Urothelium cell line (cell line): ENCODE measurements at regions not wholly inside any gene's neighbourhood (a gene's known extent, or its start where the extent isn't known, plus 50 kb on each side); places are given as distances from the start of the nearest gene placed in this dataset.

Experiments
- DNase-seq: peaks from one replicate; pipeline ENCODE4 v3.0.0; 2011; ENCODE audit warnings: low spot score, mixed read lengths
- FAIRE-seq: peaks from 2 replicates; lab custom pipeline; 2011; peaks lifted over from hg19 to GRCh38; lab: Jason Lieb, UNC

DNA sequence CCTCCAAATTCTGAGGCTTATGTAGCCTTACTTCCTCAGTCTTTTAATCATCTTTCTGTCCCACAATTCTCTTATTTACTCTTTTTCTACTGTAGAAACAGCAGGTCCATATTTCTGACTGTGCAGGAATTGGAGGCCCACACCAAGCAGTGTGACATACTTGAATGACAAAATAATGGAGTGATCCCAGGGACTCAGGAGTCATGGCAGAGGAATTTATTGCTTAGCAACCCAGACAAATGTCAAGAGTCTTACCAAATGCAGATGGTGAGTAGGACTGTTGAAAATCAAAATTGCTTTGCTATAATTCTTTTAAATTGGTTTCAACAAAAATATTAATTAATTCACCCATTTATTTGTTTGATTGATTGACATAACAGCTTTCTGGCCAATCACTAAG, 59.9 kb downstream of the HTR1B start:
- no peak for FAIRE-seq
- DNase-seq, result peak; percentile 1

DNA sequence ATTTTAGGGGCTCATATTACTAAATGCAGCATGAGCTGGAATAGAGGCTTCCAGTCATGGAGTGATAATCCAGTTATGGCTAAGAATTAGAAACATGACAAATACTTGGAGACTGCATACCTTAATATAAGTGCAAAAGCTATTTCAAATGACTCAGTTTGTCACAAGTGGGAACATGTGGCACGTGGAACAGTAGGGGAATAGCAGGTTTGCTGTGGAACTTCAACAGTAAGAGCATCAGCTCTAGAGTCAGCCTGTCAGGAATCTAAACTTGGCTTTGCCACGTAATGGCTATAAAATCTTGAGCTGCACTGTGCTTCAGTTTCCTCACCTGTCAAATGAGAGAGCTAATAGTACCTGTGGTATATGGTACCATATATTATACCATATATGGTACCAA, 62.1 kb downstream of the HTR1B start:
- DNase-seq (no peak), FAIRE-seq (no peak)

DNA sequence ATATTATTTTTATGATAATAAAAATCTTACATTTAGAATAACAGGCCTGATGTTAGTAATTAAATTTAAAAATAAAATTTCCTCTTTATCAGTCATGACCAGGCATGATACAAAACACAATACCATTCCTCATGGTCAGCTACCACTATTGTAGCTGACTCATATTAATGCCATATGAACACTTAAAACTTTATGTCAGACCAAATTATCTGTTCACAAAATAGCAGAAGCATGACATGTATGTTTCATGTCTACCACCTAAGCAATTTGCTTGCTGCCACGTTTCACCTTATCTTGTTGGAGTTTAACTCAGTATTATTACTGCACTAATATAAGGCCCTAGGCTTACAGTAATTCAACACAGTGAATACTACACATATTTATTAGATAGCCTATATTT, 65.7 kb downstream of the HTR1B start:
- FAIRE-seq (no peak), DNase-seq (no peak)

DNA sequence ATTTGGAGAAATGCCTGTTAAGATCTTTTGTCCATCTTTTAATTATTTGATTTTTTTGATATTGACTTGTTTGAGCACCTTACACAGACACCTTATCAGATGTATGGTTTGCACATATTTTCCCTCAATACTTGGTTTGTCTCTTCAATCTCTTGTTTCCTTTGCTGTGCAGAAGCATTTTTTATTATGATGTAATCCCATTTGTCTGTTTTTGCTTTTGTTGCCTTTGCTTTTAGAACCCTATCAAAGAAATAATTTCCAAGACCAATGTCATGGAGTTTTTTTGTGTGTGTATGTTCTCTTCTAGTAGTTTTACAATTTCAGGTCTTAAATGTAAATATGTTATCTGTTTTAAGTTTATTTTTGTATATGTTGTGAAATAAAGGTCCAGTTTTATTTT, 73.9 kb downstream of the HTR1B start:
- no peak for DNase-seq
- no peak for FAIRE-seq

DNA sequence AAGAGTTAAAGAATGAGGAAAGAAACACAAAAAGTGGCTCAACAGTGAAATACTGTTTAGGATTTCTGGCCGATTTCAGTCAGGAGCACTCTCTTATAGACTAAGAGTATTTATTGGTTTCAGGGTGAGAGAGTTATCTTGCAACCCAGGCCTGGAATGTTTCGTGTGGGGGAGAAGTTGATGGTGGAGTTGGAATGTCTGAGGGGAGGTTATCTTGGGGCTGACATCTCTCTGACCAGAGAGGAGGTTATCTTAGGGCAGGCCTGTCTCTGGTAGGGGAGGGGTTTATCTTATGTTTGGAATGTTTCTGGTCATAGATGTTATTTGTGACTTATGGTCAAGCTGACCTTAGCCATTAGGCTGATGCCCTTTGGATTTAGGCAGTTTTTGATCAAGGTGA, 80.3 kb downstream of the HTR1B start:
- FAIRE-seq (no peak), DNase-seq (no peak)

DNA sequence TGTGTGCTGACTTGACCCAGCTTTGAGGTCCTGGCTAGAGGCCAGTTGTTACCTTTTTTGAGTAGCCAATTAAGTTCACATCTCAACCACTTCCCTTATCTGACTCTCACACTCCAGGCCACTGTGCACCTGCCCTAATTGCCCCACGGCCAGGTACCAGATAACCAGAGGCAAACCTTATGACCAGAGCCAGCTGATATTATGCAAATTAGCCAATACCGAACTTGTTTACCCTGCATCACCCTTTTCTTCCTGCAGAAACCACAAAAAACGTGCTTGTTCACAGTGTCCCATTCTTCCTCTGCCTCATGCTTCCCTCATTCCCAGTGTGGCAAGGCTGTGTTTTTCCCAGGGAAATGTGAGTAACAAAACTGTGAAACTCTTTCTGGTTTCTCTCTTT, 89.3 kb downstream of the HTR1B start:
- DNase-seq, result no peak
- no peak for FAIRE-seq

DNA sequence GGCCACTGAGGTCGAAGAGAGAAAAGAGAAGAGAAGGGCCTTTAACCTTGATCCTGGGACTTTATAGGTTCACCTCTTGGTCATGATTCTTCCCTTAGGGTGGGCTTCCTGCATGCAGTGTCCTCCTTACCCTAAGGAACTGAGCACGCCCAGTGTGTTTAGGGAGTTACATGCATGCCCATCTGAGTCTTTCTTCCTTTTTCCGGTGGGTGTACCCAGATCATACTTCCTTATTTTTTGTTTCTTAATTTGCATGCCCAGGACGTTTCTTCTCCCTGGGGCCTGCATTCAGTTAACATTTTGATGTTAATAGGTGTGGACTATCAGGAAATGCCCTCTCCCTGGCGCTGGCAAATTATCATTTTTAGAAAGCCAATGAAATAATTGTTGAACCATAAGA, 91.5 kb downstream of the HTR1B start:
- FAIRE-seq, result no peak

DNA sequence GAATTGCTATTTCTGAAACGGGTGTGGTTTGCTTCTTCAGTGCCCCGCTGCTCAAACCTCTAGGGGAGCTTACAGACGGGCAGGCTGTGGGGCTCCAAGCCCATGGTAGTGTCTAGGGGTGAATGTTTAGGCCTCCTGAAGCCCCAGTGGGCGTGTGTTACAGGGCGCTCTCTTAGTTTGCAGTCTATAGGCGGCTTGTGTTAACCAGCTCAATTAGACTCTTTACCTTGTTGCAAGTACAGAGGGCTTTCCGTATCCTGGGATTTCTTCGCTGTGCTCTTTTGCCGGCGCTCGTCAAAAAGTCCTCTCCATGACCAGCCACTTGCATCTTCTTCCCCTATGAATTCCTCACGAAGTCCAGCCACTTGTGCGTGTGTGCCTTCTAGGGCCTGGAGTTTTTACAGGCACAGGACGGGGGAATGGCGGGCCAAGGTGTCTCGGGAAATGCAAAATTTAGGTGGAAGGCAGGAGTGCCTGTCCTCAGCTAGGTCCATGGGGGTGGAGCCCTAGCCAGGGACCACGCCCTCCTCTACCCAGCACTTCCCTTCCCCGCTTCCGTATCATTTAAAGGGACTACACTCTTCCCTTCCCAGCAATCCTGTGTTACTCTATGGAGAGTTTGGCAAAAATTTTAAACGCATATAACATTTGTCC, 94.5 kb downstream of the HTR1B start:
- DNase-seq, result no peak

More for the DNA sequence above, 91.5 kb downstream of the HTR1B start:
- no peak for DNase-seq

DNA sequence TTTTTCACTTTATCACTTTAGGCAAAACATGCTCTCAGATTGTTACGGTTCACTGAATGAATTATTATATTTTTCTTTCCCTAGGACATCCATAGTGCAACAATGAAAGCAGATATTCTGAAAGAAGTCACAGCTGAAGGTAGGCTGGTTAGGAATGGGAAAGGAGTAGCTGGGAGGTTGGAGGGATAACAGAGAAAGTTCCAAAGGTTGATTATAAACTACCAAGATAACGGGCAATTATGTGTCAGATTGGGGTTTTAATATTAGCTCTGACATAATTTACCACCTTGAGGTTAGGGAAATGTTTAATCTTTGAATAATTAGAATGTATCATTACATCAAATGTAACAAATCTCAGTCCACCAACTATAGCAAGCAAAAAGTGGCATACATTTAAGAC, 96.5 kb downstream of the HTR1B start:
- FAIRE-seq, result no peak
- DNase-seq, result no peak

More for the DNA sequence above, 94.5 kb downstream of the HTR1B start:
- FAIRE-seq, result no peak

DNA sequence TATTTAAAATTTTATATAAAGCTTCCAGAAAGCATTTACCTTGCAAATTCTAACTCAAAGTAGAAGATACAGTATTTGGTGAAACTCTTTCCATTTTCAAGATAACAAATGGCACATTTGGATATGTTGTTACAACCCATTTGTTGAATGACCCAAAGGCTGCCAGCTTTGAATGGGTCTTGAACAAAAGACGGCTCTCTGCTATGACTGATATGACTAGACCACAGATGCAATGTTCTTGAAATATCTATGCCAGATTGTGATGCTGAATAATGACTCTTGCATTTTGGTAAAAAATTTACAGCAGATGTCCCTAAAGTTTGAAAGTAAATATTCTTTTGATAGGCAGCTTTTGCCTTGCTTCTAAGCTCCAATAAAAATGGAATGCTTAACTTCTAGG, 99.6 kb downstream of the HTR1B start:
- no peak for DNase-seq
- no peak for FAIRE-seq

DNA sequence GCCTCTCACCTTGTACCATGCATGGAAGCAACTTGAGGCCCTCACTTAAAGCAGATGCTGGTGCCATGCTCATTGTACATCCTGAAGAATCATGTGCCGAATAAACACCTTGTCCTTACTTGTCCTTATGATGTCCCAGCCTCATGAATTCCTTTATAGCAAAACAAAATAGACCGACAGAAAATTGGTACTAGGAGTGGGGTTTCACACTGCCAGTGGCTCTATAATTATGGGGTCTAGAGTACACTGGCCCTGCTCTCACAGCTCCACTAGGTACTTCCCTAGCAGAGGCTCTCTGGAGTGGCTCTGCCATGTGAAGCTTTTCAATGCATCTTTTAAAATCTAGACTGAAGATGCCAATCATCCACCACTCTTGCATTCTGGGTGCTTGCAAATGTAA, 101.2 kb downstream of the HTR1B start:
- no peak for DNase-seq
- no peak for FAIRE-seq

DNA sequence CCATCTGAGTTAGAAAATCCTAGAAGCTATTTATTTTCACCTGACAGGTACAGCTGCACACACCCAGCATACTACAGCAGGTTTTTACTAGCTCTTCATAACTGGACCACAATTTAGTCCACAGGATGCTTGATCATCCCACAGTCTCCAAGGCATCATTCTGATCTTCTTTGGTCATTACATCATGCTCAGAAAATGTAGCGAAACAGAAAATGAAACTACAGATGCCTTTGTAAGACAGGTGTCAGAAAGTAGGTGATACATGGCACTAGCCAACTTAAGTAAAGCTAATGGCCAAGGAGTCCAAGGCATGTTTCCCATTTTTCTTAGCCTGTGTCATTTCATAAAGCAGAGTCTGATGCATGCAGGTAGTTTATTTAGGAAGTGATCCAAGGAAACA, 102.3 kb downstream of the HTR1B start:
- FAIRE-seq, result no peak
- no peak for DNase-seq

DNA sequence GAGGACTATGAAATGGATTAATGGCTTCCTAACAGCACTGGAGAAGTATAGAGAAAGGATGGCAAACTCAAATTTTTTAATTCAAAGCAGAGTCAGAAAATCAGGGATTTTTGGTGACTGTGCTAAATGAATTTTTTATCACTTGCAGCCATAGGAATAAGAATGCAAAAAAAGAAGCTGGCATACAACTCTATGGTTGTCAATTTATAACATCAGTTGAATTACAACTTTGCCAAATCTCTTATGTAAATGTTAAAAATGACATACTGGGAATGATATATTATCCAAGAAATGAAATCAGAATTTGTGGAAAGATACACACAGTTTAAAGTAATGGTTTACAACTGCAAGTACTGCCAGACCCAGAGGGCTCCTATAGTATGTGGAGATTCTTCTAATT, 106.5 kb downstream of the HTR1B start:
- DNase-seq (no peak), FAIRE-seq (no peak)

DNA sequence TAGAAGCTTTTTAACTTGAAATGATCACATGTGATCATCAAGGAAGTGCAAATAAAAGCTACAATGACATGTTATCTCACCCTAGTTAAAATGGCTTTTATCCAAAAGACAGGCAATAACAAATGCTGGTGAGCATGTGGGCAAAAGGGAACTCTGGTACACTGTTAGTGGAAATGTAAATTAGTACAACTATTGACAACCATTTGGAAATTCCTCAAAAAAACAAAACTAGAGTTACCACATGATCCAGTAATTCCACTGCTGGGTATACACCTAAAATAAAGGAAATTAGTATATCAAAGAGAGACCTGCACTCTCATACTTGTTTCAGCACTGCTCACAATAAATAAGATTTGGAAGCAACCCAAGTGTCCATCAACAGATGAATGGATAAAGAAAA, 108.7 kb downstream of the HTR1B start:
- no peak for FAIRE-seq

DNA sequence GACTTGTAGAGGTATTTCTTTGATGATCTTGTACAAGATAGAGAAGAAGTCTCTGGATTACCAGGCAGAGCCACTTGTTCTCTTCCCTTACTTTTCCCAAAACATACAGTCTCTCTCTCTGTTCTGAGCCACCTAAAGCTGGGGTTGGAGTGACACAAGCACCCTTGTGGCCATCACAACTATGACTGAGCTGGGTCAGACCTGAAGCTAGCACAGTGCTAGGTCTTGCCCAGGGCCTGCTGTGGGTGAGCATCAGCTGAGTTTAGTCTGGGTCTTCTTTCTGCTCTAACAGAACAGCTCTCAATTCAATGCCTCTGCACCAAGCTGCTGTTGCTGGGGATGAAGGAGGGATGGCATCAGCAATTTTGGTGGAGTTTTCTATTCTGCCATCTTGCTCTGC, 110.2 kb downstream of the HTR1B start:
- DNase-seq (no peak), FAIRE-seq (no peak)

More for the DNA sequence above, 108.7 kb downstream of the HTR1B start:
- DNase-seq, result no peak

DNA sequence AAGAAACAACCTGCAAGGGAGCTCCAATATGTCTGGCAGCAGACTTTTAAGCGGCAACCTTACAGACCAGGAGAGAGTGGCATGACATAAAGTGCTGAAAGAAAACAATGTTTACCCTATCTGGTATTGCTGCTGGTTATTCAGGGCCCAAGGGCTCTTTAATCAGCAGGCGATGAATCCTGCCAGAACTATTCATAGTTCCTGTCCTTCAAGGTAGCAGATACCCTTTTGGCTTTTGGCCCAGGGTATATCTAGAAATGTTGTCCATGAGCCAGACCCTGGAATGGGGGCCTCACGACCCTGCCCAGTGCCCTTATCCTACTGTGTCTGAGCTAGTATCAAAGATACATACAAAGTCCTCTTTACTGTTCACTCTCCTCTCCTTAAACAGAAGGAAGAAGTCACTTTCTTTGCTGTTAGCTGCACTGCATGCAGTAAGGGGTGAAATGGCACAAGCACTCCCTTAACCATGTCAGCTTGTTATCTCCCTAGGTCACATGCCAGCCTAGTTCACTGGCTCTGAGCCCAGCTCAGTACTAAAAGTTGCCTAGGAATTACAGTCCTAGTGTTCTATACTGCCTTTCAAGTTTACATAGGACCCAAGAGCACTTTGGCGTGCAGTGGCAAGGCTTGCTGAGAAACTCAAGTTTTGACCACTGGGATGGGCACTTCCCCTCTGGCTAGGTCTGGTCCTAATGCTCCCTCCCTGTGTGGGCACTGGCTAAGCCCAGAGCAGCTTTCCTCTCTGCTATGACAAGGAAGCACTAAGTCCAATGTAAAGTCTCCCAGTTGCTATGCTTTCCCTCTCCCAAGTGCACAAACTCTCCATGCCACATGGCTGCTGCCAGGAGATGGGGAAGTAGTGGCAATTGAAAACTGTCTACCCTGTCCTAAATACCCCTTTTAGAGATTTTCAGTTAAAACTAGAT, 122.0 kb downstream of the HTR1B start:
- DNase-seq (no peak), FAIRE-seq (no peak)

DNA sequence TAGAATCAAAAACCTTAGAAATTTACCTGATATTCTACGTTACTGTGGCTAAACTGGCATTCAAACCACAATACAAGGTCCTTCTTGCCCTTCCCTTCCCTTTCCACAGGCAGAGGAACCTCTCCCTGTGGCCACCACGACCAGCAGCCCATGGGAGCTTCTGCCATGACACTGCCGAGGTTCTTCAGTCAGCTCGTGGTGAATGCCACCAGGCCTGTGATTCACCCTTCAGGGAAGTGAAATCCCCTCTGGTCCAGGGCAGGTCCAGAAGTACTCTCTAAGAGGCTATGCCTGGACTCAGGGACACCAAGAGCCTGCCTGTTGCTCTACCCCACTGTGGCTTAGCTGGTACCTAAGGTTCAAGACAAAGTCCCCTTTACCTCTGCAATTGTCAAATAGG, 123.0 kb downstream of the HTR1B start:
- no peak for FAIRE-seq

DNA sequence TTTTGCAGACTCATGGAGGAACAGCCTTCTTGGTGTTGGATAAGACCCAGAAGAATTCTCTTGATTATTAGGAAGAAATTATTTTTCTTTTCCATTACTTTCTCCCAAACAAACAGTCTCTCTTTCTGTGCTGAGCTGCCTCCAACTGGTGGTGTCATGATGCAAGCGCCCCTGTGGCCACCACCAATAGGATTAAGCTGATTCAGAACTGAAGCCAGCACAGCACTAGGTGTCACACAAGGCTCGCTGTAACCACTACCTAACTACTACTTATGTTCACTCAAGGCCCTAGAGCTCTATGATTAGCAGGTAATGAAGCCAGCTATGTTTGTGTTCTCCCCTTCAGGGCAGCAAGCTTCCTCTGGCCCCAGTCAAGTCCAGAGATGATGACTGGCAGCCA, 123.4 kb downstream of the HTR1B start:
- no peak for DNase-seq
- FAIRE-seq, result no peak

More for the DNA sequence above, 123.0 kb downstream of the HTR1B start:
- DNase-seq, result no peak

DNA sequence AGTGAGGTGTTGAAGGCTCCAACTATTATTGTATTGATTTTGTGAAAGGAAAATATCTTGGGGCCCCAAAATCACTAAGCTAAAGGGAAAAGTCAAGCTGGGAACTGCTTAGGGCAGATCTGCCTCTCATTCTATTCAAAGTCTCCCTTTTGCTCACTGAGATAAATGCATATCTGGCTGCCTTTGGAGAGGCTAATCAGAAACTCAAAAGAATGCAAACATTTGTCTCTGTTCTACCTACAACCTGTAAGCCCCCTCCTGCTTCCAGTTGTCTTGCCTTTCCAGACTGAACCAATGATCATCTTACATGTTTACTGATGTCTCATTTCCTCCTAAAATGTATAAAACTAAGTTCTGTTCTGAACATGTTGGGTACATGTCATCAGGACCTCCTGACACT, 125.9 kb downstream of the HTR1B start:
- FAIRE-seq, result no peak
- DNase-seq, result no peak

DNA sequence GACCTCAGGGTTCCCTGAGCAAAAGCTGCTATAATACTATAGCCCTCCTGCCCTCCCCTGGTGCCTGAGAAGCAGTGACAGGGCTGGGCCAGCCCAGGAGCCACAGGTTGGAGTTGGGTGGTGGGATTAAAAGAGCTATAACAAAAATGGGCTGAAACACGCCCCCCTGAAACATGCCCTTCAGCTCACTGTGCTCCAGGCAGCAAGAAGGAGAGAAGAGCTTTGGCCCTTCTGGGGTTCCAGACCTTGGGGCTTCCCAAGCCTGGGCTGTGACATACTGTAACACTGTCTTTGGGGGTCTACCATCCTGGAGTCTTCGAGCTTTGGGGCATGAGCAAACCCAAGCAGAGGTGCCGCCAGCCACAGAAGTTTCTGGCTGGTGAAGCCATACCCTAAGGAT, 129.2 kb downstream of the HTR1B start:
- no peak for FAIRE-seq
- DNase-seq, result no peak

DNA sequence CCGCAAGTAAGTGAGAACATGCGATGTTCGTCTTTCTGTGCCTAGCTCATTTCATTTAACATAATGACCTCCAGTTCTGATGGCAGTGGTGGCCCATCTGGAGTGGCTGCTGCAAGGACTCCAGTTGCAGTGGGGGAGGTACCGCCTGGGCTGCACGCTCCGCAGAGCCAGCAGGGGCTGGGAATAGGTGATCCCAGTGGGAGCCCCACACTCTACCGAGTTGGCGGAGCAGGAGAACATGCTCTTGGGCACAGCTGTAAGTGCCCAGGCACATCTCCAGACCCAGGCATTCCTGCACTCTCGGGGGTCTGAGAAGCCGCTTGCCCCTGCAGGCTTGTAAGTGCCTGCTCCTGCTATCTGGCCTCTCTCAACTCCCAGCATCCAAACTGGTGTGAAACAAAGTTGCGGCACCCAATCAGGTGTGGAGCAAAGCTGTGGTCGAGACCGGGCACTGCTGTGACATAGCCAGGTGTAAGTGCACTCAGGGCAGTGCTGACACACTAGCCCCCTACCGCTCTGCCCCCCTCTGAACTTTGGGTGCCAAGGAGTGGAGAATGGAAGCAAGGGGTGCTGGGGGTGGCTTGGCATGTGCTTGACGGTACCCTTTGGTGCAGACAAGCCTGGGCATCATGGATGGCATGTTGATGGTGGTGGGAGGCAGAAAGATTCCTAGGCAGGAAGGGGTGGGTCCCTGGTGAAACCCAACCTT, 130.2 kb downstream of the HTR1B start:
- no peak for FAIRE-seq

DNA sequence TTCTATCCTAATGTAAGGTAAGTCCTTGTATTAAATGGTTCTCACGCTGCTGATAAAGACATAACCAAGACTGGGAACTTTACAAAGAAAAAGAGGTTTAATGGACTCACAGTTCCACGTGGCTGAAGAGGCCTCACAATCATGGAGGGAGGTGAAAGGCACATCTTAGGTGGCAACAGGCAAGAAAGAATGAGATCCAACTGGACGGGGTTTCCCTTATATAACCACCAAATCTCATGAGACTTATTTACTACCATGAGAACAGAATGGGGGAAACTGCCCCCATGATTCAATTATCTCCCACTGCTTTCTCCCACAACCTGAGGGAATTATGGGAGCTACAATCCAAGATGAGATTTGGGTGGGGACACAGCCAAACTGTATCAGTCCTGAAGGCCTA, 136.6 kb downstream of the HTR1B start:
- DNase-seq (no peak), FAIRE-seq (no peak)

More for the DNA sequence above, 130.2 kb downstream of the HTR1B start:
- no peak for DNase-seq
